ENCODE measurements at regions not wholly inside any gene's neighbourhood (a gene's known extent, or its start where the extent isn't known, plus 50 kb on each side); places are given as distances from the start of the nearest gene placed in this dataset.

- no peak overlapping the region for H3K18ac ChIP-seq (ENCODE audit: insufficient read length, low read depth, low read length)
- H3K27ac ChIP-seq (ENCODE audit: insufficient read length, low read depth, low read length), result no peak overlapping the region
- no peaks in the 10 kb centered on the region for H3K79me1 ChIP-seq (ENCODE audit: insufficient read depth, low read depth, low read length, poor library complexity, severe bottlenecking)
- no peaks in the 10 kb centered on the region for H3K79me2 ChIP-seq (ENCODE audit: insufficient read depth, low read length)
- H2BK120ac ChIP-seq (ENCODE audit: low read depth, low read length, poor library complexity, severe bottlenecking), result no peak overlapping the region
- no peak overlapping the region for H3K56ac ChIP-seq (ENCODE audit: insufficient read length, low read depth, low read length)
- H3K4me2 ChIP-seq (ENCODE audit: insufficient read depth, insufficient read length, low read length), result no peak overlapping the region
- no peaks in the 10 kb centered on the region for H3K9me3 ChIP-seq (ENCODE audit: control insufficient read depth, low read depth, low read length)
- no peak for TF ChIP-seq CTCF (conservative IDR thresholded peaks at IDR 0.05)
- H2BK20ac ChIP-seq (ENCODE audit: low read depth, low read length, poor library complexity, severe bottlenecking), result no peak overlapping the region
- no peaks in the 10 kb centered on the region for H3K4me1 Mint-ChIP-seq
- H2BK12ac ChIP-seq (ENCODE audit: insufficient read length, low read depth, low read length), result no peak overlapping the region
- H3K4me3 Mint-ChIP-seq, result no peak overlapping the region
- no peak overlapping the region for H3T11ph ChIP-seq (ENCODE audit: low read length)
- H2BK15ac ChIP-seq (ENCODE audit: low read depth, low read length), result no peak overlapping the region
- no peak overlapping the region for H3K14ac ChIP-seq (ENCODE audit: insufficient read depth, low read length)
- no peak overlapping the region for H2AK5ac ChIP-seq (ENCODE audit: insufficient read length, low read length)
- no peak overlapping the region for H2BK5ac ChIP-seq (ENCODE audit: insufficient read length, low read length)
- H3K23me2 ChIP-seq (ENCODE audit: insufficient read length, low read depth, low read length, poor library complexity, severe bottlenecking), result no peaks in the 10 kb centered on the region
- H2AFZ ChIP-seq (ENCODE audit: low read length), result no peak overlapping the region
- H3K27ac Mint-ChIP-seq, result no peak overlapping the region
- H3K27me3 ChIP-seq (ENCODE audit: insufficient read depth, low read length), result no peaks in the 10 kb centered on the region
- H4K5ac ChIP-seq (ENCODE audit: insufficient read length, low read depth, low read length), result no peak overlapping the region
- peaks cover 7% of the 10 kb centered on the region for H3K27me3 Mint-ChIP-seq (ENCODE audit: low read depth)
- no peaks in the 10 kb centered on the region; a peak in 1 of 5 replicates for H3K9me3 Mint-ChIP-seq
- H3K4me1 ChIP-seq (ENCODE audit: insufficient read depth, low read length), result no peaks in the 10 kb centered on the region
- no CpG with 5 or more reads among the region's 1 CpG for WGBS (ENCODE audit: extremely low coverage, insufficient read length, low lambda C conversion rate)
- no peak for DNase-seq
- no peak overlapping the region for H4K8ac ChIP-seq (replicated peaks; ENCODE audit: insufficient read length, low read depth, low read length)
- H3K23ac ChIP-seq (ENCODE audit: insufficient read length, low read depth, low read length), result no peak overlapping the region
- no peaks in the 10 kb centered on the region for H4K20me1 ChIP-seq (ENCODE audit: control insufficient read depth, insufficient read depth, insufficient read length)
- no peaks in the 10 kb centered on the region for H3K36me3 Mint-ChIP-seq (ENCODE audit: insufficient read depth in 1 of 3, low read depth in 3 of 3)
- H4K91ac ChIP-seq (ENCODE audit: insufficient read length, low read depth, low read length), result no peak overlapping the region
- H3K4ac ChIP-seq (ENCODE audit: low read depth, low read length), result no peak overlapping the region
- no peak overlapping the region for H3K9ac ChIP-seq (ENCODE audit: extremely low read depth, insufficient read length, low read length)
Observed at GRCh38 chr20:22260506-22260905, 323.9 kb downstream of the FOXA2 start.

All from H9 (cell line).